HG02798 (cell line): ENCODE measurements at regions not wholly inside any gene's neighbourhood (a gene's known extent, or its start where the extent isn't known, plus 50 kb on each side); places are given as distances from the start of the nearest gene placed in this dataset.

ENCODE experiments used
- ATAC-seq: cut with Tn5 transposase; IDR thresholded peaks from one replicate; pipeline ENCODE4 v1.9.1; 2021; ENCODE audit warnings: mild to moderate bottlenecking; ENCODE audit not compliant: unreplicated experiment, poor library complexity

DNA sequence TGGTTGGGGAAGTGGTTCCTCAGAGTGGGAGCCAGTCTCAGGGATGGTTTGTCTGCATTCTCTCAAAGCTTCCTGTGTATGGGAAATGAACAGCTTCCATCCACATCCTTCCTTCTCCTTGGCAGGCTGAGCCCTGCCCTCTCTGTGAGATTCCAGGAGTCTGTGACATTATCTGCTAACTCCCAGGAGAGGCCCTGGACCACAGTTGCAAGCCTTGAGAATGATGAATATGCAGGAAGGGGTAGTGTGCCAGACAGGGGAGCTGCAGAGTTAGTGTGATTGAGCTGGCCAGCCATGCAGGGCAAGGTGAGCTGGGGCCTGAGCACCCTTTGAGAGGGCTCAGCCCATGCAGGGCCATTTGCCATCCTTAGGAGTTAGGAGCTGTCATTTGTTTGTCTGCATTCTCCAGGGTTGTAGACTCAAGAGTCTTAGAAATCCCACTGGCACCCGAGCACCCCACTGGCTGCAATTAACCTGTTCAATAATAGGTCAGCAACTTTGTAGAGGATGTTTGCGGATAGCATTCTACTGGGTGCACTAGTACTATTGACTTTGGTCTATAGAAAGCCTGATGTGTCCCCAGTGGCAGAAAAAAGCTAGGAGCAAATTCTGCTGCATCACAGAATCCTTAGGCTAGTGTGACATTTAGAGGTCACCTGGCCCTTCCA lies 299.0 kb upstream of the CADM1 start:
- no peak for ATAC-seq

DNA sequence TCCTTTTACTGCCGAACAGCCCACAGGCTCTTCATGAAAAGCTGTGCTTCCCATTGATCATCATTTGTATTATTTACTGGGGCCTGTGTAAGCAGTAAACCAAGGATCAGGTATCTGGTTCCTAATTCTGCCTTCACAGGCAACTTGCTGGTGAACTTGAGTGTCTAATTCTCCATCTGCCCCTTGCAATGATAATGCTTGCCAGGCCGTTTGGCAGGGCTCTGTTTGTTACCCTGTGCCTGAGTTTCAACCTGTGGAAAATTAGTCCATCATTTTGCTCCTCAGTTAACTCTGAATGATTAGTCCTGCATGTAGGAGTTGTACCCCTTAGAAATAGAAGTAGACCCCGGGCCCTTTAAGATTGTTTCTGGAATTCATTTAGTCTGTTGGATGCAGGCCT lies 298.4 kb upstream of the CADM1 start:
- no peak for ATAC-seq

DNA sequence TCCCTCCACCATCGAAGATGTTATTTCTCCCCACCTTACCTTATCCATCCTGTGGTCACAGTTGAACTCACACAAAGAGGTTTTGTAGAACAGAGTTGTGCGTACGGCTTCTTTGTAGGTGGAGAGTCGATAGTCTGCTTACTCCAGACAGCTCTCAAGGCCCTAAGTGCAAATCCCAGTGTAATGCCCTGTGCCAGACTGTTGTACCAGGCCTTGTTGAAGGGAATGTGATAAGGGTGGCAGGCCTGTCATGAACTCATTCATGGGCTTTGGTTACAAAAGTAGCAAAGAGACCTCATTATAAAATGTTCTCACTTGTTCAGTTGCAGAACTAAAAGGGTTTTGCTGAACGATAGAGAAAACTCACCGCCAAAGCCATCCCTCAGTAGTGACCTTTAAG lies 288.7 kb upstream of the CADM1 start:
- no peak for ATAC-seq

DNA sequence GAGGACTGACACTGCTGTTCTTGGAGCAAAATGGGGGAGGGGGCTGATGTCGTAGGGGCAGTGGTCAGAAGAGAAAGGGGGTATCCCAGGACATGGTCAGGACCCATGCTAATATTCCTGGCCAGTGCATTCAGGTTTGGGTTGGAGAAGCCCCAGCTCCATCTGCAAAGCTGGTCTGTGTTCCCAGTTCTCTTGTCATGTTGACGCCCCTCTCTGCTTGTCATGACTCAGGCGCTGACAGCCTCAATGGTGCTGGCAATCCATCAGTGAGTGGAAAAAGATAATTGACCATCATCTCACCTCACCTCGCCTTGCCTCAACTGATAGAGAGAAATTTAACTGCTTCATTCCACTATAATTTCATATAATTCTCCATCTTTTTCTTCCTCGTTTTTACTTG lies 283.1 kb upstream of the CADM1 start:
- ATAC-seq, result no peak

DNA sequence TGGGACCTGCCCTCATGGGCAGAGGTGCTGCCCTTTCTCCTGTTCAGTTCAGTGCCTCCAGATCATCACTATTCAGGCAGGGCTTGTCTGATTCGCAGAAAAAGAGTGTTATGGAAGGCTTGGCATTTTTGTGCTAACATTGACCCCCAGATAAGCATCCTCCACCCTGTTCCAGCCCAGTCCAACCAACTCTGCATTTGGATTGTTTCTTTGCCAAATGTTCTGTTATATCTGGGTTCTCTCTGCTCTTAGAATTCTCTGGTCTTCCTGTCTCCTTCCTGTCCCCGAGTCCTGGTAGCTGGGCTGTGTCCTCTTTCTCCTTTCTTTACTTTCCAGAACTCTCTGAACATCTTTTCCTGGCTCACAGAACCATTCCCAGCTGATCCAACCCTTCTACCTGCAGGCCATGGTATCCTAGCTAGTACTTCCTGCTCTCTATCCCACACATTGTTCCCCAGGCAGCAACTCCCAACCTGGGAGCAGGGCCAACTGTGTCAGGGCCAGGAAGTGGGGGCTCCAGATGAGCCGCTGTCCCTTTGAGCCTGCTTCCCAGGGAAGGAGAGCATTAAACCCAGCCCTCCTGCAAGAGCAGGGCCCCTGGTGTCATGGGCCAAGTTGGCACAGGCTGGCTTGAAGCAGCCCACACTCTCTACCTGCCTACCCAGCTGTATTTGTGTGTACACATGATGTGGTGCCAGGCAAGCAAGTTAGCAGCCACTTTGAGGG lies 280.7 kb upstream of the CADM1 start:
- ATAC-seq, result no peak

DNA sequence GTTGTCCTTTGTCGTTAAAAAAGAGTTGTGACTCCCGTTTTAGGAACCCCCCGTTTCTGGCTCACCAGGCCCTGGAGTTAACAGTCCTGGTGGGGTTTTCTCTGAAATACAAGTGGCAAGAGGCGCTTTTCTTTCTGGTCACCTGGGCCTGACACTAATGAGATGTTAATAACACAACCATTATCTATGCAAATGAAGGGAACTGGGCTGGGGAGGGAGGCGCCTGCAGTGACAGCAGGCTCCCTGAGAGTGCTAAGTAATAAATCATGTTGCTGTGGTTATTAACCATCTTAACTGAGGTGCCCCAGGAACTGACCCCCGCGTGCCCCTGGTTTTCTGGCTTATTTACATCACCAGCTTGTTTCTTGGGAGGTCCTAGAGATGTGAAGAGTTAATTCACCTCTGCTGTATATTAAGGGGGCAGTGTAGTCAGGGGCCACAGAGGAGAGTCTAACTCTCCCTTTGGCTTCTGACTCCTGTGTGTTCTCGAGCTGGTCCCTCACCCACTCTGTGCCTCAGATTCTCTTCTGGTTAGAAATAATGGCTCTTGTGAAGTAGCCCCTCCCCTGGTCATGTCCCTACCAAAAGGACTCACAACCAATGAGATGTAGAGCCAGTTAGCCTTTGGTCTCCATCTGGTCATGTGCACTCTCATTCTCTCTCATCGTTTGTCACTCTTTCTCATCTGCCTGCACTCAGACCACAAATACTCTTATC lies 276.6 kb upstream of the CADM1 start:
- ATAC-seq, result no peak

DNA sequence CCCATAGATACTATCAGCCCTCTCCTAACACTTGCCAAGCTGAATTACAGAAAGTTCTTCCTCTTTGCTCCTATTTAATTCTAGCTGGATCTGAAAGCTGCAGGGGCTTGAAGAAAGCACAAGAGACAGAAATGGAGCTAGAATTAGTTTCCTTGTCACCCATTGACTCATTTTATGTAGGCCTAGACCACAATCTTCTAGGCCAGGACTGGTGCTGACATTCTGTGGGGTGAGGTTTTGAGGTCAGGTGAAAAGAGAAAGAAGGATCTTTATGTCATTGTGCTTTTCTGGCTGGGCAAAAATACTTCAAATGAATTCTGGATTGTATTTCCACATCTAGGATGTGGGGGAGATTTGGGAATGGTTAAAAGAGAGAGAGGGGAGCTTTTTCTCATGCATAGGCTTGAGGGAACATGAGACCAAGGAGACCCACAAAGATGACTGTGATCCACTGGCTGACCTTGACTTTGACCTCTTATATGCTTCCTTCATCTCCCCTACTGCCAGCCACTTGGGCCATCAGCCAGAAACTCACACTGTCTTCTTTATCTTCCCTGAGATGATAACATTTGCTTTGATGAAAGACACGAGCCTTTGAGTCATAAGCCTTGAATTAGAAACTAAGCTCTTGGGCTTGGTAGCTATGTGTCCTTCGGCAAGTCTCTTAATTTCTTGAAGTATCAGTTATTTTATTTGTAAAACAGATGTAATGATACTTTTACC lies 274.9 kb upstream of the CADM1 start:
- peak; percentile 59 for ATAC-seq

DNA sequence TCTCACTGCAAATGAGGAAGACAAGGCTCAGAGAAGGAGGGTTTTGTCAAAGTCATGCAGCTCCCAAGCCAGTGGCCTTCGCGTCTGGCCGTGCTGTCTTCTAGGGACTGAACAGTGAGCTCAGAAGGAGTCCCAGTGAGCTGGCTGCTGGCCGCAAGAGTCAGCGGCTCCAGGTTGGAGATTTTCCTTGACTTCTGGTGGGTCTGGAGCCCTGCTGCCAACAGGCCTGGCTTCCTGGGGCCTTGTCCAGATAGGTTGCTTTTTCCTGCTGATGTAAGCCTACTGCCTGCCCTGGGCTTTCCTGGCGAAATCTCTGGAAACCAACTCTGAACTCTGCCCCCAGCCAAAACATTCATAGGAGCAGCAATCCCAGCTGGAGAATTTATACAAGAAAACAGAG lies 272.7 kb upstream of the CADM1 start:
- ATAC-seq, result no peak

DNA sequence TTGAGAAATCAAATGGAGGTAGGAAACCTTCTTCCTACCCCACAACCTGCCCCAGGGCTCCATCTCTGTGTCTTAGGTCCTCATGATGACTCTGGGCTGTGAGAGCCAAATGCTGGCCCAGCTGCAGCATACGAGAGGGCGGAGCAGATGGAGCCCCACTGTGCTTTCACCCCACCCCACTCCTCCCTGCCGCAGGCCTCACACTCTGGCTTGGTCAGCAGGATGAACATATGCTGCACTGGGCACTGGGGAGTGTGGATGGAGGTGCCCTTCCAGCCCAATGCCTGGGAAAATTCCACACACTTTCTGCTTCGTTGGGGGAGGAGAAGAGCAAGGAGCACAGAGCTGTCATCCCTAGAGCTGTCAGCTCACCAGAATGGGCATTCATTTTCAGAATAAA lies 271.6 kb upstream of the CADM1 start:
- ATAC-seq, result no peak

DNA sequence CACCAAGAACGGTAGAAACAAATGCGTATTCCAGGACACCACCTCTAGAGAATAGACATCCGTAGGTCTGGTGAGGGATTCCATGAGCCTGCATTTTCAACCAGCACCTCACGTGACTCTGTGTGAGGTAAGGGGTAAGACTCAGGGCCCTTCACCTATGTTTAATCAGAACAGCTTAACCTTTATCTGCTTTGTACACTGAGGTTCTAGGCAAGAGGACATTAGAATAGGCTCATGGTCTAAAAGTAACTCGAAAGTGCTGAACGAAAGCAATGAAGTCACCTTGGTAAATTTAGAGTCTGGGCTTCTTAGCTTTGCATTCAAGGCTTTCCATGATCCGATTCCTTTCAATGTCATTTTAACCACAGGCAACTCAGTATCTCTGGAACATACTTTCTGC lies 270.5 kb upstream of the CADM1 start:
- no peak for ATAC-seq

DNA sequence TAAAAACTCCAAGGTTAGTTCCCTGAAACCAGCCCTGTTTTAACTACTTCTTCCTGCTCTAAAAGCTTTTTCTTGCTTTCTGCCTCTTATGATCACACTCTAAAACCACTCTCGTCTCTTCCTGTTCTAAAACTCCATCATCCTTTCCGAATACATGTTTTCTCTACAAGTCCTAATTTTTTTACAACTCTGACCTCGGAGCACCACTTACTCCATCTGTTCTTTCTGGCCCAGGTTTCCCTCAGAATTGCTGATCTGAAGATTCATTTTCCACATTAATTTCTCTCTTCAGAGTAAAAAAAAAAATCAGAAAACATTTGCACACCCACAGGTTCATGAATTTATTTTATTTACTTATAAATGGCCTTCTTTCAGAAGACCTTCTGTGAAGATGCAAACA lies 265.7 kb upstream of the CADM1 start:
- no peak for ATAC-seq

DNA sequence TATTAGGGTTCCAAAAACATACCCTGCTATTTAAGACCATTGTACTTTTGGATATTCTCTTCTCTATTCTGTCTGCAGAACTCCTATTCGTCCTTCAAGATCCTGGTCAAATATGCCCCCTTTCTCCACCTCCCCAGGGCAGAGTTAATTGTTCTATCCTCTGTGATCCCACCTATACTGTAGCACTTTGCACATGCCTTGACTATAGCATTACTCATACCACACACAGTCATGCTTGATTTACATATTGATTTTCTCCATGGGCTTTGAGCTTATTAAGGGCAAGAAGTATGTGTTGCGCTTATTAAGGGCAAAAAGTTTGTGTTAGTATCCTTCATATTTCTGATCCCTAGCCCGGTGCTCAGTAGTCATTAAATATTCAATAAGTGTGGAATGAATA lies 263.7 kb upstream of the CADM1 start:
- ATAC-seq, result no peak

DNA sequence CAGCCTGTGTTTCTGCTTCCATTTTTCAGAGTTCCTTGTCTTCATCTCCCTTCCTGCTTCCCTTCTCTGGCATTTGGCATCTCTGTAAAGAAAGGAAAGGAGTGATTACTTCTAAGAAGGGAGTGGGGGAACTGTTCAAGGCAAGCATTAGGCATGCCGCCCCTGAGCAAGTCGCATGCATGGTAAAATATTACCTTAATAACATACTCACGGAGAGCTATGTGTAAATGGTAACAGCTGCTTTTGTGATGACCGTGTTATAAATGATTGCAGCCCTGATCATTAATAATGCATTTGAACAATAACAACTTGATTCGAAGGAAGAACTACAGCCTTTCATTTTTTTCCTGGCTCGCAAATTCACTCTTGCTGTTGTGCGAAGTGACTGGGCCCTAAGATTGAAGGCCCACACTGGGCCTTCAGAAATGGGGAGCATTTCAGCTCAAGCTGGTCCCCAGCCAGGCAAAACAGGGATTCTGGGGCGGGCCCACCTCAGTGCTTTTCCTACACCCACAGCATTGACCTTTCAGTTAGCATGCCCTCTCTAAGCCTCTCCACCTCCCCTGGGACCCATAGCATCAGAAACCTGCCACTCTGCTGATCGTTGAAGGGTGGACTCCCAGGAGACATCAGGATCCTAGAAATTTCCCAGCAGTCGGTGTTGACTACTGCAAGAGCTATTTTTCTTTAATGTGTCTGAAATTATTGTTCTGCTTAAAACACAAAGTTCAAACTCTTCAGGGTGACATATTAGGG lies 263.0 kb upstream of the CADM1 start:
- no peak for ATAC-seq

DNA sequence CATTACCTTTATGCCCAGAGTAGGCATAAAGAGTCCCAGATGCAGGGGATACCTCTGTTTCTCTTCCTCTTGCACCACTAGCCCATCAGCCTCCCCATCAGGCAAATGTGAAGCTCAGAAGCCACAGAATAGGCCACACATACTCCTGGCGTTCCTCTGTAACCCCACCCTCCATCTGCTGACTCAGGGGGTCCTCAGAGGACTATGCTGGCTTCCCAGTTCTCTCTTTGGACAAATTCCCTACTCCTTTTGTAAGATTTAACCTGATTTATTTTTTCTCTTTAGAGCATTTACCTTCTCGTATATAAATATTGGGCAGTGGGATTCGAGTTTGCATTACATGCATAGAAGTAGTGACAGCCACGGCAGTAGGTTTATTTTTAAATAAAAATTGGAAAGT lies 262.3 kb upstream of the CADM1 start:
- ATAC-seq, result no peak

DNA sequence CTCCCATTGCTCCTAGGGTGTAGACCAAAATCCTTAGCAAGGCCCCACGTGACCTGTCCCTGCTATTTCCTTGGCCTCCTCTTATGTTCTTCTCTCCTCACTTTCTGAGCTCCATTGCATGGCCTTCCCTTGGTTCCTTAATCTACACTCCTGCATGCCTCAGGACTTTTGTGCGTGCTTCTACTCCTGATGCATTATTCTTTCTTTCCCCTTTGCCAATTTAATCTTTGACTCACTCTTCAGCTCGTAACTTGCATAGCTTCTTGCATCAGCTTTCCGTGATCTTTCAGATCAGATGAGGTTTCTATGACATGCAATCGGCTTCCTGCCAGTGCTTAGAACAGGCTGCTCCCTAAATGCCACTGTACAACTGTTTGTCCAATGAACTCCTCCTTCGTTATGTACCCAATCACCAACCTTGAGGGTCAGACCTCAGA lies 261.6 kb upstream of the CADM1 start:
- no peak for ATAC-seq

DNA sequence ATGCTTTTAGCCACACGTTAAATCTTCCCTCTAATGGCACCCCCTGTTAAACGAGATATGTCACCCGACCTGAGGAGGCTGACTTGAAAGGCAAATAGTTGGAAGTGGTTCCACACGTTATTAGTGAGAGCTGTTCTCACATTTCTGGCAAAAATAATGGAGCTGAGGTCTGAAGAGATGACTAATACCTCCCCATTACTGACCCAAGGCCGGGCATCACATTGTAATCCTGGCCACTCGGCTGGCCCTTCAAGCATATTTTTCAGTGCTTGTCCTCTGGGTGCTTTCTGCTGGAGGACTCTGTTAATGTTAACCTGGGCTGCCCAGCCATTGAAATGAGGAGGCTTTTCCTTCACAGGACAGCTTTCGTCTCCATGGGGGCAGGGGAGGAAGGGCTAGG lies 260.0 kb upstream of the CADM1 start:
- no peak for ATAC-seq

DNA sequence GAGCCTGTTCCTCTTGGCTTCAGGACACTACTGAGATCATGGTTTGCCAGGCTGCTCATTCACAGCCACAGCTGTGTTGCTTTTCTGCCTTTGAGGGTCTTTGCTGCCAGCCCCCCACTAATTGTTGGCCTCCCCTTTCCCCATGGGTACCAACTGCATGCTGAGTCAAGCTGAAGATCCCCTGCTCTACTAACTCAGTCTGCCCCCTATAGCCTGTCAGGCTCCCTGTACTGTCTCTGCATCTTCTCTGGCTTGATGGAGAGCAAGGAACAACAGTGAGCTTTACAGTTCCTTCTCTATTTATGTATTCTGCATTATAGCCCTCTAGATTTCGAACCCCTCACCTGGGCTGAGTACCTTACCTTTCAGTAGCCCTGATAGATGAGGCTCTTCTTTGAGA lies 257.6 kb upstream of the CADM1 start:
- no peak for ATAC-seq

DNA sequence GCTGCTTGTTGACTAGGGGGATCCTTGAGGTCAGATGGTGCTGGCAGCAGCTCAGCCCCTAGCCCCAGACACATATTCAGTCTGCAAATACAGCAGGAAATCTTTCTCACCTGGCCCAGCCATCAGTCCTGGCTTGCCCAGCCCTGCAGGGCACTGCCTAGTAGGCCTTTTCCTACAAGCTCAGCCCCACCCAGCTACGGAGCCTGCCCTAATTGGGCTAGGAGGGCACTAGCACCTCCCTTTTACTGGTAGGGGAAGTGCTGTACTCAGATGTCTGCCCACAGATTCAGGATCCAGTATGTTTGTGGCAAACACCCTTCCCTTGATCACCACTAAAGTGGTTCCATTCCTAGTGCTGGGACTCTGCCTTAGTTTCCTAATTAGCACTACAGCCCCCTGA lies 257.1 kb upstream of the CADM1 start:
- no peak for ATAC-seq

DNA sequence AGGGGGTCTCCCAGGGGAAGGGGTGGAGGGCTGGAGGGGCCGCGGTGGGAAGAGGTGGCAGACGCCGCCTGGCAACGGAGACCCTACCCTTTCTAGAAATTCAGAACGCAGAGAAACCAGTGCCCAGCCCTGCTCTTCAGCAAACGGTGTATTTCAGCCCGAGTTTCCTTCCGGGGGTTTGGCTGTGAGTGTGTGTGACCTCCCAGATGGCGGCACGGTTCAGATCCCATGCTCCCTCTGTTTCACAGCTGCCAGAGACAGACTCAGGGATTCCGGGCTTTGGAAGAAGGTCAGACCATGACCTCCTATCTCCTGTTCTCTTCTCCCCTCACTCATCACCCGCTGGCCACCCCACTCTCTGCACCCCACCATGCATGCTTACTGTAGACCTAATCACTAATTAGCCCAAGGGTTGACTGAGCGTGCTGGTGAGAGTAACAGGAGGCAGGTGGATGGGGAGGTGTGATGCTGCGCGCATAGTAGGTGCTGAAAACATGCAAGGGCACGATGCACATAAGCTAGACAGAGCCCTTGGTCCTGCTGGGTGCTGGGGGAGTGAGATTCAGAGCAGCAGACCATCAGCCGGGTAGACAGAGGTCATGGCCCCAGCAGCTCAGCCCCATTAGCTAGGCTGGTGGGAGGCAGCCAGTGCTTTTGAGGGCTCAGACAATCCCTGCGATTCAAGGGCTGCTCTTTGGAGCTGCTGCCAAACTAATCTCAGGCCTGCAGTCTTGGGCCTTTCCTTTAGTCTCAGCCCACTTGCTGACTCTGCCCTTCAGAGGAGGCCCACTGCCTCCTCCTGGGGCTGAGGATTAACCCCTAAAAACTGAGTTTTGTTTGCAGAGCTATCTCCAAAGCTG lies 256.5 kb upstream of the CADM1 start:
- no peak for ATAC-seq
